Uterus (tissue), 2 donors: ENCODE measurements at regions not wholly inside any gene's neighbourhood (a gene's known extent, or its start where the extent isn't known, plus 50 kb on each side); places are given as distances from the start of the nearest gene placed in this dataset.

Source experiments
- POLR2A ChIP-seq, 2 donors: fragments of 450-650 bp; IDR thresholded peaks; one replicate each; pipeline ENCODE4 v1.6.1; 2016; ENCODE audit warnings: antibody characterized with exemption in 2 of 2, mild to moderate bottlenecking in 1 of 2, moderate library complexity in 1 of 2
- TF ChIP-seq, protein P1 (sequence below), 4 experiments: fragments of 200-600 bp in 2 of 4; fragments of 450-650 bp in 2 of 4; sonication (generic) in 2 of 4; IDR thresholded peaks; one replicate each; pipeline ENCODE4 v1.5.1; 2016 to 2019; ENCODE audit warnings: antibody characterized with exemption in 4 of 4, mild to moderate bottlenecking in 2 of 4, moderate library complexity in 1 of 4

DNA sequence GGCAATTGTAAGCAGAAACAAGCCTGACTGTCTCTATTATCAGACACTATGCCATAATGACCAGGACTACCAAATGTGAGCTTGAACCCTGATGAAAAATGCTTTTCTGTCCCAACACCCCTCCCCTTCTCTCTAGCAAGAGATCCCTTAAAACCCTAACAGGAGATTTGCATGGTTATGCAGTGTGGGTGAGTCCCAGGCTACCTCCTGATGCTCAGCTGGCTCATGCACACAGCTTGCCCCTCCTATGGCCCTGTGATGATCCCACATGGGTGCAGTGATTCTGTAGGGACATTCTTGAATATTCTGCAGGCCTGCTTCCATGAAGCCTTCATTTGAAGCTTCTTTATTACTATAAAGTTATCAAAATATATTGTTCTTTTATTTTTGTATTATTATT lies 357.4 kb downstream of the AKAIN1 start:
- TF ChIP-seq, protein P1, sequence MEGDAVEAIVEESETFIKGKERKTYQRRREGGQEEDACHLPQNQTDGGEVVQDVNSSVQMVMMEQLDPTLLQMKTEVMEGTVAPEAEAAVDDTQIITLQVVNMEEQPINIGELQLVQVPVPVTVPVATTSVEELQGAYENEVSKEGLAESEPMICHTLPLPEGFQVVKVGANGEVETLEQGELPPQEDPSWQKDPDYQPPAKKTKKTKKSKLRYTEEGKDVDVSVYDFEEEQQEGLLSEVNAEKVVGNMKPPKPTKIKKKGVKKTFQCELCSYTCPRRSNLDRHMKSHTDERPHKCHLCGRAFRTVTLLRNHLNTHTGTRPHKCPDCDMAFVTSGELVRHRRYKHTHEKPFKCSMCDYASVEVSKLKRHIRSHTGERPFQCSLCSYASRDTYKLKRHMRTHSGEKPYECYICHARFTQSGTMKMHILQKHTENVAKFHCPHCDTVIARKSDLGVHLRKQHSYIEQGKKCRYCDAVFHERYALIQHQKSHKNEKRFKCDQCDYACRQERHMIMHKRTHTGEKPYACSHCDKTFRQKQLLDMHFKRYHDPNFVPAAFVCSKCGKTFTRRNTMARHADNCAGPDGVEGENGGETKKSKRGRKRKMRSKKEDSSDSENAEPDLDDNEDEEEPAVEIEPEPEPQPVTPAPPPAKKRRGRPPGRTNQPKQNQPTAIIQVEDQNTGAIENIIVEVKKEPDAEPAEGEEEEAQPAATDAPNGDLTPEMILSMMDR (IDR thresholded peaks at IDR 0.05): no peak
- TF ChIP-seq POLR2A (IDR thresholded peaks at IDR 0.05): no peak
